ENCODE measurements at regions not wholly inside any gene's neighbourhood (a gene's known extent, or its start where the extent isn't known, plus 50 kb on each side); places are given as distances from the start of the nearest gene placed in this dataset.

DNA sequence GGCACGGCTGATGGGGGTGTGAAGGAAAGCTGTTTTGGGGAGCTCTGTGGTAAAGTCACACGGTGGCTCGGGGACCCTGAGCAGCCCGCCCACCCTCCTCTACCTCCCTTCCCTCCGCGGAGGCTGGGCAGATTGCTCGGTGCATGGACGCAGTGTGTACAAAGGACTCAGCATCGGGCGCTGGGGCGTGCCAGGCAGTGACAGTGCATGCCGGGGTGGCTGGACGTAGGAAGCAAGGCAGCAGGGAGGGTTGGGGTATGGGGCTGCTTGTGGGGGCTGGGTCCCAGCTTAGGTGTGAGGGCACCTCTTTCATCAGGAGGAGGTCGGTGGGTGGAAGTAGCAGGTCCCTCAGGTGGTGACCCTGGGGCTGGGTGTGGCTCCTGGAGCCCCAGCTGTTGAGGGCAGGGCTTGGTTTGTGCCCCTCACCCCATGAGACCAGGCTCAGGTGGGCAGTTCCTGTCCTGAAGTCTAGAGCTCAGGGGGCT is 159.9 kb upstream of the GSE1 start:
- TF ChIP-seq POLR2AphosphoS5 (IDR thresholded peaks at IDR 0.05) (no peak), POLR2A (IDR thresholded peaks at IDR 0.05) (no peak)
- TF ChIP-seq, protein P1, sequence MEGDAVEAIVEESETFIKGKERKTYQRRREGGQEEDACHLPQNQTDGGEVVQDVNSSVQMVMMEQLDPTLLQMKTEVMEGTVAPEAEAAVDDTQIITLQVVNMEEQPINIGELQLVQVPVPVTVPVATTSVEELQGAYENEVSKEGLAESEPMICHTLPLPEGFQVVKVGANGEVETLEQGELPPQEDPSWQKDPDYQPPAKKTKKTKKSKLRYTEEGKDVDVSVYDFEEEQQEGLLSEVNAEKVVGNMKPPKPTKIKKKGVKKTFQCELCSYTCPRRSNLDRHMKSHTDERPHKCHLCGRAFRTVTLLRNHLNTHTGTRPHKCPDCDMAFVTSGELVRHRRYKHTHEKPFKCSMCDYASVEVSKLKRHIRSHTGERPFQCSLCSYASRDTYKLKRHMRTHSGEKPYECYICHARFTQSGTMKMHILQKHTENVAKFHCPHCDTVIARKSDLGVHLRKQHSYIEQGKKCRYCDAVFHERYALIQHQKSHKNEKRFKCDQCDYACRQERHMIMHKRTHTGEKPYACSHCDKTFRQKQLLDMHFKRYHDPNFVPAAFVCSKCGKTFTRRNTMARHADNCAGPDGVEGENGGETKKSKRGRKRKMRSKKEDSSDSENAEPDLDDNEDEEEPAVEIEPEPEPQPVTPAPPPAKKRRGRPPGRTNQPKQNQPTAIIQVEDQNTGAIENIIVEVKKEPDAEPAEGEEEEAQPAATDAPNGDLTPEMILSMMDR (IDR thresholded peaks at IDR 0.05) = no peak
